Psoas muscle (tissue), 7 donors: ENCODE measurements at regions not wholly inside any gene's neighbourhood (a gene's known extent, or its start where the extent isn't known, plus 50 kb on each side); places are given as distances from the start of the nearest gene placed in this dataset.

Experiments
- ATAC-seq, 4 donors: fragments of 200-7000 bp; cut with Tn5 transposase; one replicate each; pipeline ENCODE4 v1.9.1; 2020; ENCODE audit warnings: moderate library complexity in 3 of 4, mild to moderate bottlenecking in 2 of 4
- DNase-seq, 2 donors: peaks; one replicate each; pipeline ENCODE4 v3.0.0-alpha.2; 2020
- H3K27ac ChIP-seq: fragments of 200-600 bp; one replicate; pipeline ENCODE4 v1.8.0; 2022
- H3K27me3 ChIP-seq, 3 donors: fragments of 200-600 bp in 1 of 3; one replicate each; pipeline versions ENCODE4 v1.6.1 to v1.8.0; 2013 to 2022; ENCODE audit warnings: low read length in 2 of 3, mild to moderate bottlenecking in 2 of 3, moderate library complexity in 1 of 3; ENCODE audit not compliant: insufficient read depth in 3 of 3
- H3K36me3 ChIP-seq, 2 donors: fragments of 200-600 bp in 1 of 2; one replicate each; pipeline versions ENCODE4 v1.6.1 to v1.8.0; 2013 to 2022; ENCODE audit warnings: low read depth in 1 of 2, mild to moderate bottlenecking in 1 of 2, moderate library complexity in 1 of 2; ENCODE audit not compliant: insufficient read depth in 1 of 2
- H3K4me1 ChIP-seq: fragments of 200-600 bp; one replicate; pipeline ENCODE4 v1.8.0; 2022
- H3K4me3 ChIP-seq: fragments of 200-600 bp; one replicate; pipeline ENCODE4 v1.8.0; 2022; ENCODE audit warnings: mild to moderate bottlenecking
- H3K9me3 ChIP-seq: fragments of 200-600 bp; one replicate; pipeline ENCODE4 v1.8.0; 2022
- CTCF ChIP-seq: fragments of 200-600 bp; IDR thresholded peaks from one replicate; pipeline ENCODE4 v1.8.0; 2022; ENCODE audit warnings: antibody characterized with exemption
- WGBS, 3 donors: extraction: QIAGEN DNeasy Blood & Tissue Kit; methylation state at CpG; one replicate each; pipeline versions ENCODE4 v1.1.6 to v1.1.7; 2013; 5-methylcytosine and 5-hydroxymethylcytosine counted together
- intact Hi-C, 2 donors: fragments of 100-400 bp; cut with DNase I; formaldehyde crosslinking; loops; one replicate each; pipeline versions ENCODE4 v1.11.0 to v1.14.2; 2022
- donor health status: healthy with polysubstance abuse.
- donor health status: DM: no; HTN: no; CAD: no; lungs with moderate emphysema.
- donor health status: Bipolar disorder and iron deficiency.
- donor health status: healthy.
- donor health status: DM: yes; HTN: yes; CAD: no.
- donor health status: DM: no; HTN: no; CAD: no.
- donor health status: DM: yes; HTN: yes; CAD: no.

GRCh38 chr1:61627365-61627764 lies 97.6 kb downstream of the TM2D1 start:
- Histone ChIP-seq H3K27ac (no peak overlapping the region), H3K4me1 (no peaks in the 10 kb centered on the region), H3K27me3 (no peaks in the 10 kb centered on the region), H3K9me3 (no peaks in the 10 kb centered on the region), H3K4me3 (no peak overlapping the region), H3K36me3 (no peaks in the 10 kb centered on the region)
- ATAC-seq (no peak), DNase-seq (no peak)
- no peak for TF ChIP-seq CTCF
- intact Hi-C loops: no loop called here
- 85 to 89% (median 86%) methylated on average over 2 of the region's 2 CpGs for WGBS, 3 donors

- no peaks in the 10 kb centered on the region for H3K9me3 ChIP-seq
- intact Hi-C loops: no loop called here
- 53 to 74% (median 65%) methylated on average over 2 of the region's 2 CpGs for WGBS, 3 donors
- H3K4me3 ChIP-seq: no peak overlapping the region
- TF ChIP-seq CTCF: no peak
- no peak for DNase-seq
- H3K27me3 ChIP-seq: no peaks in the 10 kb centered on the region
- H3K4me1 ChIP-seq: no peaks in the 10 kb centered on the region
- H3K27ac ChIP-seq: no peak overlapping the region
- ATAC-seq: no peak
- H3K36me3 ChIP-seq: no peaks in the 10 kb centered on the region
These were observed 98.1 kb downstream of the TM2D1 start for GRCh38 chr1:61626816-61627215.

- TF ChIP-seq CTCF: no peak
- intact Hi-C loops: no loop called here
- DNase-seq: no peak
- H3K4me3 ChIP-seq: no peak overlapping the region
- H3K4me1 ChIP-seq: no peaks in the 10 kb centered on the region
- whole genome bisulfite sequencing, 3 donors: 94 to 99% (median 97%) methylated on average over 2 of the region's 2 CpGs
- no peaks in the 10 kb centered on the region for H3K9me3 ChIP-seq
- no peaks in the 10 kb centered on the region for H3K36me3 ChIP-seq
- no peak for ATAC-seq
- no peaks in the 10 kb centered on the region for H3K27me3 ChIP-seq
- no peak overlapping the region for H3K27ac ChIP-seq
These were observed 101.1 kb downstream of the TM2D1 start for GRCh38 chr1:61623852-61624251.

- Histone ChIP-seq H3K27me3 (no peaks in the 10 kb centered on the region), H3K27ac (no peak overlapping the region), H3K36me3 (no peaks in the 10 kb centered on the region), H3K4me1 (no peaks in the 10 kb centered on the region), H3K4me3 (no peak overlapping the region), H3K9me3 (no peaks in the 10 kb centered on the region)
- TF ChIP-seq CTCF: no peak
- no peak for ATAC-seq
- 73 to 82% (median 79%) methylated on average over 5 of the region's 5 CpGs for WGBS, 3 donors
- intact Hi-C loops: no loop called here
- DNase-seq: no peak
These were observed 104.4 kb downstream of the TM2D1 start for GRCh38 chr1:61620536-61620935.

GRCh38 chr1:61618755-61619154 lies 106.2 kb downstream of the TM2D1 start:
- H3K27me3 ChIP-seq: no peaks in the 10 kb centered on the region
- DNase-seq (no peak), ATAC-seq (no peak)
- TF ChIP-seq CTCF: no peak
- H3K4me1 ChIP-seq: no peaks in the 10 kb centered on the region
- H3K4me3 ChIP-seq: no peak overlapping the region
- WGBS, 3 donors: 88 to 92% (median 91%) methylated on average over 7 of the region's 7 CpGs
- H3K9me3 ChIP-seq: no peaks in the 10 kb centered on the region
- H3K36me3 ChIP-seq: no peaks in the 10 kb centered on the region
- intact Hi-C loops: no loop called here
- no peak overlapping the region for H3K27ac ChIP-seq
